OCI-LY1 (cell line): ENCODE measurements at regions not wholly inside any gene's neighbourhood (a gene's known extent, or its start where the extent isn't known, plus 50 kb on each side); places are given as distances from the start of the nearest gene placed in this dataset.

Experiments
- H2AFZ ChIP-seq: fragments of 200-600 bp; sonication (generic), shearing (Covaris generic); 2 replicates; pipeline ENCODE4 v1.6.0; 2014; ENCODE audit warnings: antibody characterized with exemption, mild to moderate bottlenecking, low read length
- H3F3A ChIP-seq: fragments of 200-600 bp; sonication (generic), shearing (Covaris generic); 2 replicates; pipeline ENCODE4 v1.6.0; 2014; ENCODE audit warnings: mild to moderate bottlenecking, antibody characterized with exemption, low read length, moderate library complexity; ENCODE audit not compliant: insufficient read depth
- H3K27ac ChIP-seq: fragments of 200-600 bp; sonication (generic); 2 replicates; pipeline ENCODE4 v1.5.1; 2014; ENCODE audit warnings: low read length, mixed run types, mild to moderate bottlenecking, low read depth; ENCODE audit not compliant: poor library complexity, severe bottlenecking
- H3K27me3 ChIP-seq: fragments of 200-600 bp; sonication (generic); 2 replicates; pipeline ENCODE4 v1.6.0; 2014; ENCODE audit warnings: antibody characterized with exemption, mild to moderate bottlenecking, low read length, moderate library complexity; ENCODE audit not compliant: insufficient read depth
- H3K36me3 ChIP-seq: fragments of 200-600 bp; sonication (generic); 2 replicates; pipeline ENCODE4 v1.6.1; 2014; ENCODE audit warnings: mild to moderate bottlenecking, antibody characterized with exemption, low read length, moderate library complexity, mixed read lengths; ENCODE audit not compliant: insufficient read depth
- H3K4me1 ChIP-seq: fragments of 200-600 bp; sonication (generic); 2 replicates; pipeline ENCODE4 v1.5.1; 2014; ENCODE audit warnings: mild to moderate bottlenecking, low read length, moderate library complexity; ENCODE audit not compliant: insufficient read depth, severe bottlenecking
- H3K4me2 ChIP-seq: fragments of 200-600 bp; sonication (generic), shearing (Covaris generic); 2 replicates; pipeline ENCODE4 v1.6.1; 2014; ENCODE audit warnings: low read length
- H3K4me3 ChIP-seq: fragments of 200-600 bp; sonication (generic); 2 replicates; pipeline ENCODE4 v1.5.1; 2014; ENCODE audit warnings: low read length, low read depth, mild to moderate bottlenecking, mixed read lengths; ENCODE audit not compliant: poor library complexity, severe bottlenecking
- H3K79me2 ChIP-seq: fragments of 200-600 bp; shearing (Covaris generic); 2 replicates; pipeline ENCODE4 v1.6.1; 2016; ENCODE audit warnings: mixed run types, low read length, mixed read lengths; ENCODE audit not compliant: insufficient read depth
- H3K9ac ChIP-seq: fragments of 200-600 bp; sonication (generic), shearing (Covaris generic); 2 replicates; pipeline ENCODE4 v1.6.1; 2014; ENCODE audit warnings: mild to moderate bottlenecking, low read length, mixed read lengths
- H3K9me2 ChIP-seq: fragments of 200-600 bp; sonication (generic), shearing (Covaris generic); 2 replicates; pipeline ENCODE4 v1.6.1; 2014; ENCODE audit warnings: low read depth, mild to moderate bottlenecking, low read length, mixed read lengths
- H3K9me3 ChIP-seq: fragments of 200-600 bp; shearing (Covaris generic); 2 replicates; pipeline ENCODE4 v1.6.1; 2014; ENCODE audit warnings: low read length, mixed read lengths
- H4K20me1 ChIP-seq: fragments of 200-600 bp; sonication (generic), shearing (Covaris generic); 2 replicates; pipeline ENCODE4 v1.6.0; 2016; ENCODE audit warnings: mild to moderate bottlenecking, low read length; ENCODE audit not compliant: insufficient read depth
- CTCF ChIP-seq: fragments of 200-600 bp; sonication (generic), shearing (Covaris generic); IDR thresholded peaks from 2 replicates; pipeline ENCODE4 v1.5.1; 2017; ENCODE audit warnings: mild to moderate bottlenecking, antibody characterized with exemption, low read length, moderate library complexity, mixed read lengths
- EZH2 ChIP-seq: fragments of 200-600 bp; sonication (generic), shearing (Covaris generic); IDR thresholded peaks from 2 replicates; pipeline ENCODE4 v1.8.0; 2017; ENCODE audit warnings: borderline replicate concordance, mixed run types, mild to moderate bottlenecking, antibody characterized with exemption, low read length, moderate library complexity, mixed read lengths

- Histone ChIP-seq H2AFZ (no peak overlapping the region), H3K27ac (no peak overlapping the region), H3F3A (no peaks in the 10 kb centered on the region), H3K27me3 (no peaks in the 10 kb centered on the region), H3K9me3 (no peaks in the 10 kb centered on the region), H4K20me1 (no peaks in the 10 kb centered on the region), H3K4me2 (no peak overlapping the region), H3K9ac (no peak overlapping the region), H3K9me2 (no peaks in the 10 kb centered on the region), H3K4me1 (no peaks in the 10 kb centered on the region), H3K4me3 (no peak overlapping the region), H3K36me3 (no peaks in the 10 kb centered on the region), H3K79me2 (no peaks in the 10 kb centered on the region)
- TF ChIP-seq CTCF (no peak), EZH2 (no peak)
Observed at GRCh38 chr5:77157732-77158532, 52.5 kb upstream of the PDE8B start.

- Histone ChIP-seq H4K20me1 (no peaks in the 10 kb centered on the region), H2AFZ (no peak overlapping the region), H3F3A (no peaks in the 10 kb centered on the region), H3K4me2 (no peak overlapping the region), H3K9ac (no peak overlapping the region), H3K27me3 (no peaks in the 10 kb centered on the region), H3K79me2 (no peaks in the 10 kb centered on the region), H3K27ac (no peak overlapping the region), H3K9me2 (no peaks in the 10 kb centered on the region), H3K36me3 (no peaks in the 10 kb centered on the region), H3K9me3 (no peaks in the 10 kb centered on the region), H3K4me1 (no peaks in the 10 kb centered on the region), H3K4me3 (no peak overlapping the region)
- no peak for TF ChIP-seq CTCF
- no peak for TF ChIP-seq EZH2
Observed at GRCh38 chr5:77156379-77156778, 54.1 kb upstream of the PDE8B start.

GRCh38 chr5:77155179-77155785 is 55.2 kb upstream of the PDE8B start:
- Histone ChIP-seq H3K4me3 (no peak overlapping the region), H3K36me3 (no peaks in the 10 kb centered on the region), H3K79me2 (no peaks in the 10 kb centered on the region), H3K9me3 (no peaks in the 10 kb centered on the region), H3F3A (no peaks in the 10 kb centered on the region), H4K20me1 (no peaks in the 10 kb centered on the region), H3K9me2 (no peaks in the 10 kb centered on the region), H3K4me1 (no peaks in the 10 kb centered on the region), H3K4me2 (no peak overlapping the region), H3K9ac (no peak overlapping the region), H2AFZ (no peak overlapping the region), H3K27me3 (no peaks in the 10 kb centered on the region), H3K27ac (no peak overlapping the region)
- no peak for TF ChIP-seq CTCF
- no peak for TF ChIP-seq EZH2
